ENCODE measurements at regions not wholly inside any gene's neighbourhood (a gene's known extent, or its start where the extent isn't known, plus 50 kb on each side); places are given as distances from the start of the nearest gene placed in this dataset.

DNA sequence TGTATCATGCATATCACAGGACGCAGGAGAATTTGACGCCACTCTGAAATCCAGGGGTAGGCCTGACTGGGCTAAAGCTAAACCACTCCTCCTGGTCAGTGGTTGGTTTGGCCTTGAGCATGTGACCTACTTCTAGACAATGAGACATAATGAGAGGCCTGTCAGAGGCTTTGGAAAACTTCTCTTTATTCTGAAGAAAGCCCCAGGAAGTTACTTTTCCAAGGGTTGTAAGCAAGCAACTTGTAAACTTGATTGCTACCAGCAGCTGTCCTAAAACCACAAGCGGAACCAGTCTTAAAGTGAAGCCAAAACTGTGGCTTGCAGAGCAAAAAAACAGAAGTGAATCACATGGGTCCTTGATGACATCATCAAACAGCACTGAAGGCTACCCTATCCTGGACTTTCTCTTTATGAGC is 138.2 kb upstream of the COX10 start:
- TF ChIP-seq, protein P1, sequence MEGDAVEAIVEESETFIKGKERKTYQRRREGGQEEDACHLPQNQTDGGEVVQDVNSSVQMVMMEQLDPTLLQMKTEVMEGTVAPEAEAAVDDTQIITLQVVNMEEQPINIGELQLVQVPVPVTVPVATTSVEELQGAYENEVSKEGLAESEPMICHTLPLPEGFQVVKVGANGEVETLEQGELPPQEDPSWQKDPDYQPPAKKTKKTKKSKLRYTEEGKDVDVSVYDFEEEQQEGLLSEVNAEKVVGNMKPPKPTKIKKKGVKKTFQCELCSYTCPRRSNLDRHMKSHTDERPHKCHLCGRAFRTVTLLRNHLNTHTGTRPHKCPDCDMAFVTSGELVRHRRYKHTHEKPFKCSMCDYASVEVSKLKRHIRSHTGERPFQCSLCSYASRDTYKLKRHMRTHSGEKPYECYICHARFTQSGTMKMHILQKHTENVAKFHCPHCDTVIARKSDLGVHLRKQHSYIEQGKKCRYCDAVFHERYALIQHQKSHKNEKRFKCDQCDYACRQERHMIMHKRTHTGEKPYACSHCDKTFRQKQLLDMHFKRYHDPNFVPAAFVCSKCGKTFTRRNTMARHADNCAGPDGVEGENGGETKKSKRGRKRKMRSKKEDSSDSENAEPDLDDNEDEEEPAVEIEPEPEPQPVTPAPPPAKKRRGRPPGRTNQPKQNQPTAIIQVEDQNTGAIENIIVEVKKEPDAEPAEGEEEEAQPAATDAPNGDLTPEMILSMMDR (conservative IDR thresholded peaks at IDR 0.05) = no peak
- no peak for TF ChIP-seq ZFX (IDR thresholded peaks at IDR 0.05)

Measured in C4-2B (cell line).